ENCODE measurements at regions not wholly inside any gene's neighbourhood (a gene's known extent, or its start where the extent isn't known, plus 50 kb on each side); places are given as distances from the start of the nearest gene placed in this dataset.

- no peak overlapping the region for H3K27ac Mint-ChIP-seq
- peaks cover 29% of the 10 kb centered on the region for H3K4me1 Mint-ChIP-seq
- H3K27me3 Mint-ChIP-seq: no peaks in the 10 kb centered on the region
- DNase-seq: no peak
- H3K9me3 Mint-ChIP-seq: no peaks in the 10 kb centered on the region
- no peak overlapping the region for H3K4me3 Mint-ChIP-seq
- H3K36me3 Mint-ChIP-seq: no peaks in the 10 kb centered on the region
Measured at GRCh38 chr6:134537146-134537555, 219.2 kb upstream of the SGK1 start.

GRCh38 chr6:134535831-134536230 lies 217.9 kb upstream of the SGK1 start:
- DNase-seq: no peak
- no peak overlapping the region for H3K4me3 Mint-ChIP-seq
- H3K4me1 Mint-ChIP-seq: peaks cover 32% of the 10 kb centered on the region
- H3K27ac Mint-ChIP-seq: no peak overlapping the region
- no peaks in the 10 kb centered on the region for H3K9me3 Mint-ChIP-seq
- no peaks in the 10 kb centered on the region for H3K27me3 Mint-ChIP-seq
- H3K36me3 Mint-ChIP-seq: no peaks in the 10 kb centered on the region

- H3K27me3 Mint-ChIP-seq: no peaks in the 10 kb centered on the region
- peaks cover 2% of the 10 kb centered on the region for H3K9me3 Mint-ChIP-seq
- H3K36me3 Mint-ChIP-seq: no peaks in the 10 kb centered on the region
- no peak for DNase-seq
- H3K4me1 Mint-ChIP-seq: peaks cover 27% of the 10 kb centered on the region
- no peak overlapping the region for H3K4me3 Mint-ChIP-seq
- no peak overlapping the region for H3K27ac Mint-ChIP-seq
Measured at GRCh38 chr6:134534708-134535149, 216.8 kb upstream of the SGK1 start.

- Mint-ChIP-seq H3K36me3 (no peaks in the 10 kb centered on the region), H3K9me3 (peaks cover 5% of the 10 kb centered on the region), H3K27me3 (no peaks in the 10 kb centered on the region), H3K4me3 (no peak overlapping the region), H3K27ac (no peak overlapping the region), H3K4me1 (peaks cover 32% of the 10 kb centered on the region)
- DNase-seq: no peak
Measured at GRCh38 chr6:134533991-134534390, 216.1 kb upstream of the SGK1 start.

GRCh38 chr6:134532694-134533624 lies 215.0 kb upstream of the SGK1 start:
- peaks cover 32% of the 10 kb centered on the region for H3K4me1 Mint-ChIP-seq
- DNase-seq: no peak
- no peaks in the 10 kb centered on the region for H3K27me3 Mint-ChIP-seq
- no peak overlapping the region for H3K27ac Mint-ChIP-seq
- H3K36me3 Mint-ChIP-seq: no peaks in the 10 kb centered on the region
- H3K9me3 Mint-ChIP-seq: peaks cover 5% of the 10 kb centered on the region
- no peak overlapping the region for H3K4me3 Mint-ChIP-seq

- H3K4me1 Mint-ChIP-seq: peaks cover 35% of the 10 kb centered on the region
- H3K36me3 Mint-ChIP-seq: no peaks in the 10 kb centered on the region
- no peak overlapping the region for H3K4me3 Mint-ChIP-seq
- no peaks in the 10 kb centered on the region for H3K27me3 Mint-ChIP-seq
- no peak for DNase-seq
- no peak overlapping the region for H3K27ac Mint-ChIP-seq
- H3K9me3 Mint-ChIP-seq: peaks cover 5% of the 10 kb centered on the region
Measured at GRCh38 chr6:134531611-134532010, 213.7 kb upstream of the SGK1 start.

- H3K36me3 Mint-ChIP-seq: no peaks in the 10 kb centered on the region
- no peak overlapping the region for H3K27ac Mint-ChIP-seq
- H3K9me3 Mint-ChIP-seq: peaks cover 5% of the 10 kb centered on the region
- H3K27me3 Mint-ChIP-seq: no peaks in the 10 kb centered on the region
- H3K4me1 Mint-ChIP-seq: peaks cover 34% of the 10 kb centered on the region
- no peak overlapping the region for H3K4me3 Mint-ChIP-seq
- no peak for DNase-seq
Measured at GRCh38 chr6:134531188-134531551, 213.3 kb upstream of the SGK1 start.

- Mint-ChIP-seq H3K36me3 (no peaks in the 10 kb centered on the region), H3K4me1 (peaks cover 35% of the 10 kb centered on the region), H3K4me3 (no peak overlapping the region), H3K27me3 (no peaks in the 10 kb centered on the region), H3K9me3 (peaks cover 5% of the 10 kb centered on the region), H3K27ac (peak overlapping the region; percentile 59)
- no peak for DNase-seq
Measured at GRCh38 chr6:134529921-134530320, 212.0 kb upstream of the SGK1 start.

- Mint-ChIP-seq H3K27ac (peak overlapping the region; percentile 21), H3K4me1 (peaks cover 32% of the 10 kb centered on the region), H3K4me3 (no peak overlapping the region)
Measured at GRCh38 chr6:134529305-134529704, 211.4 kb upstream of the SGK1 start.

GRCh38 chr6:134527108-134527787 lies 209.3 kb upstream of the SGK1 start:
- H3K27ac Mint-ChIP-seq: no peak overlapping the region
- no peaks in the 10 kb centered on the region for H3K36me3 Mint-ChIP-seq
- peaks cover 5% of the 10 kb centered on the region for H3K9me3 Mint-ChIP-seq
- no peaks in the 10 kb centered on the region for H3K27me3 Mint-ChIP-seq
- no peak overlapping the region for H3K4me3 Mint-ChIP-seq
- peaks cover 42% of the 10 kb centered on the region for H3K4me1 Mint-ChIP-seq
- DNase-seq: no peak

More at GRCh38 chr6:134529305-134529704, 211.4 kb upstream of the SGK1 start:
- H3K27me3 Mint-ChIP-seq: no peaks in the 10 kb centered on the region
- no peak for DNase-seq
- H3K36me3 Mint-ChIP-seq: no peaks in the 10 kb centered on the region
- peaks cover 5% of the 10 kb centered on the region for H3K9me3 Mint-ChIP-seq

GRCh38 chr6:134525190-134525868 lies 207.4 kb upstream of the SGK1 start:
- no peak for DNase-seq
- H3K27me3 Mint-ChIP-seq: no peaks in the 10 kb centered on the region
- H3K9me3 Mint-ChIP-seq: peaks cover 5% of the 10 kb centered on the region
- H3K4me1 Mint-ChIP-seq: peaks cover 47% of the 10 kb centered on the region
- no peak overlapping the region for H3K27ac Mint-ChIP-seq
- H3K4me3 Mint-ChIP-seq: no peak overlapping the region
- H3K36me3 Mint-ChIP-seq: peaks cover 2% of the 10 kb centered on the region

GRCh38 chr6:134523903-134524650 lies 206.2 kb upstream of the SGK1 start:
- no peaks in the 10 kb centered on the region for H3K9me3 Mint-ChIP-seq
- H3K4me3 Mint-ChIP-seq: no peak overlapping the region
- peaks cover 2% of the 10 kb centered on the region for H3K36me3 Mint-ChIP-seq
- H3K27ac Mint-ChIP-seq: no peak overlapping the region
- no peaks in the 10 kb centered on the region for H3K27me3 Mint-ChIP-seq
- H3K4me1 Mint-ChIP-seq: peaks cover 48% of the 10 kb centered on the region
- no peak for DNase-seq

GRCh38 chr6:134523051-134523450 lies 205.1 kb upstream of the SGK1 start:
- Mint-ChIP-seq H3K27ac (no peak overlapping the region), H3K4me3 (no peak overlapping the region), H3K4me1 (peaks cover 54% of the 10 kb centered on the region), H3K27me3 (no peaks in the 10 kb centered on the region), H3K9me3 (no peaks in the 10 kb centered on the region), H3K36me3 (peaks cover 2% of the 10 kb centered on the region)
- DNase-seq: no peak

GRCh38 chr6:134521116-134521501 lies 203.2 kb upstream of the SGK1 start:
- Mint-ChIP-seq H3K4me1 (peaks cover 51% of the 10 kb centered on the region), H3K27ac (no peak overlapping the region), H3K9me3 (no peaks in the 10 kb centered on the region), H3K4me3 (no peak overlapping the region), H3K27me3 (no peaks in the 10 kb centered on the region), H3K36me3 (peaks cover 2% of the 10 kb centered on the region)
- DNase-seq: no peak
